Lung (tissue), 11 donors: ENCODE measurements at regions not wholly inside any gene's neighbourhood (a gene's known extent, or its start where the extent isn't known, plus 50 kb on each side); places are given as distances from the start of the nearest gene placed in this dataset.

ENCODE experiments used
- ATAC-seq: fragments of 200-7000 bp; cut with Tn5 transposase; one replicate; pipeline ENCODE4 v1.9.1; 2020; ENCODE audit warnings: moderate number of reproducible peaks; ENCODE audit not compliant: insufficient read depth, low FRiP score
- DNase-seq, 3 donors: peaks; one replicate each; pipeline ENCODE4 v3.0.0-alpha.2; 2013 to 2017
- H3K27ac ChIP-seq, 2 donors: one replicate each; pipeline ENCODE4 v1.5.1; 2013; ENCODE audit warnings: mild to moderate bottlenecking in 2 of 2, moderate library complexity in 2 of 2, control low read depth in 1 of 2, inconsistent platforms in 1 of 2, low read depth in 1 of 2, low read length in 1 of 2
- H3K27me3 ChIP-seq, 3 donors: one replicate each; pipeline ENCODE4 v1.5.1; 2013; ENCODE audit warnings: low read length in 2 of 3; ENCODE audit not compliant: control insufficient read depth in 3 of 3, insufficient read depth in 3 of 3
- H3K36me3 ChIP-seq, 4 donors: one replicate each; pipeline ENCODE4 v1.5.1; 2013; ENCODE audit warnings: low read length in 4 of 4, mild to moderate bottlenecking in 1 of 4, moderate library complexity in 1 of 4; ENCODE audit not compliant: control insufficient read depth in 4 of 4, insufficient read depth in 4 of 4
- H3K4me1 ChIP-seq, 5 donors: one replicate each; pipeline ENCODE4 v1.5.1; 2013; ENCODE audit warnings: low read length in 5 of 5, mild to moderate bottlenecking in 2 of 5, moderate library complexity in 1 of 5; ENCODE audit not compliant: control insufficient read depth in 5 of 5, insufficient read depth in 5 of 5
- H3K4me3 ChIP-seq: one replicate; pipeline ENCODE4 v1.5.1; 2013; ENCODE audit warnings: mild to moderate bottlenecking, control low read depth, moderate library complexity
- H3K9ac ChIP-seq, 2 donors: one replicate each; pipeline ENCODE4 v1.5.1; 2013; ENCODE audit warnings: low read length in 2 of 2, control low read depth in 1 of 2; ENCODE audit not compliant: insufficient read depth in 1 of 2
- H3K9me3 ChIP-seq, 4 donors: one replicate each; pipeline ENCODE4 v1.5.1; 2013; ENCODE audit warnings: low read length in 3 of 4, mild to moderate bottlenecking in 1 of 4, moderate library complexity in 1 of 4; ENCODE audit not compliant: control insufficient read depth in 4 of 4, insufficient read depth in 3 of 4
- WGBS, 2 donors: extraction: QIAGEN DNeasy Blood & Tissue Kit; methylation state at CpG; one replicate each; pipeline ENCODE4 v1.1.7; 2013; 5-methylcytosine and 5-hydroxymethylcytosine counted together
- TF ChIP-seq, protein P1 (sequence below): IDR thresholded peaks from 2 replicates; pipeline ENCODE4 v1.5.1; 2012; ENCODE audit warnings: mild to moderate bottlenecking; ENCODE audit errors: control extremely low read depth, extremely low read depth
- donor health status: control.
- donor health status: control.
- donor health status: Bipolar disorder and iron deficiency.
- donor health status: healthy.
- donor health status: DM: yes; HTN: yes; CAD: no.

DNA sequence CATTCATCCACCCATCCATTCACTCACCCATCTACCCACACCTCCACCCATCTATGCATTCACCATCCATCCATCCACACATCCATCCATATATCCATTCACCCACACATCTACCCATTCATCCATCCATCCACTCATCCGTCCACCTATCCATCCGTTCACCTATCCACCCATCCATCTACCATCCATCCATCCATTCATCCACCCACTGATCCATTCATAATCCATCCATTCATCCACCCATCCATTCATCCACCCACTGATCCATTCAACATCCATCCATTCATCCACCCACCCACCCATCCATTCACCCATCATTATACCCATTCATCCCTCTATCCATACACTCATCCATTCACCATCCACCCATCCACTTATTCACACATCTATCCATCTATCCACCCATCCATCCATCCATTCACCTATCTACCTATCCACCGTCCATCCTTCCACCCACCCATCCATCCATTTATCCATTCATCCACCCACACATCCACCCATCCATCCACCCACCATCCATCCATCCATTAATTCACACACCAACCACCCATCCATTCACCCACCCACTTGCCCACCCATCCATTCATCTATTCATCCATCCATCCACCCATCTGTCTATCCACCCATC is 336.5 kb upstream of the IRX4 start:
- TF ChIP-seq, protein P1, sequence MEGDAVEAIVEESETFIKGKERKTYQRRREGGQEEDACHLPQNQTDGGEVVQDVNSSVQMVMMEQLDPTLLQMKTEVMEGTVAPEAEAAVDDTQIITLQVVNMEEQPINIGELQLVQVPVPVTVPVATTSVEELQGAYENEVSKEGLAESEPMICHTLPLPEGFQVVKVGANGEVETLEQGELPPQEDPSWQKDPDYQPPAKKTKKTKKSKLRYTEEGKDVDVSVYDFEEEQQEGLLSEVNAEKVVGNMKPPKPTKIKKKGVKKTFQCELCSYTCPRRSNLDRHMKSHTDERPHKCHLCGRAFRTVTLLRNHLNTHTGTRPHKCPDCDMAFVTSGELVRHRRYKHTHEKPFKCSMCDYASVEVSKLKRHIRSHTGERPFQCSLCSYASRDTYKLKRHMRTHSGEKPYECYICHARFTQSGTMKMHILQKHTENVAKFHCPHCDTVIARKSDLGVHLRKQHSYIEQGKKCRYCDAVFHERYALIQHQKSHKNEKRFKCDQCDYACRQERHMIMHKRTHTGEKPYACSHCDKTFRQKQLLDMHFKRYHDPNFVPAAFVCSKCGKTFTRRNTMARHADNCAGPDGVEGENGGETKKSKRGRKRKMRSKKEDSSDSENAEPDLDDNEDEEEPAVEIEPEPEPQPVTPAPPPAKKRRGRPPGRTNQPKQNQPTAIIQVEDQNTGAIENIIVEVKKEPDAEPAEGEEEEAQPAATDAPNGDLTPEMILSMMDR = no peak
- Histone ChIP-seq H3K27me3 (peaks cover 0 to 6% (median 0%) of the 10 kb centered on the region in 3 donors), H3K9ac (no peak overlapping the region), H3K9me3 (peaks cover 0 to 6% (median 0%) of the 10 kb centered on the region in 4 donors), H3K27ac (no peak overlapping the region), H3K36me3 (no peaks in the 10 kb centered on the region), H3K4me3 (no peak overlapping the region), H3K4me1 (peaks cover 0 to 4% (median 0%) of the 10 kb centered on the region in 5 donors)
- 90 to 93% methylated on average over 3 of the region's 3 CpGs for WGBS, 2 donors
- no peak for ATAC-seq
- DNase-seq = no peak

DNA sequence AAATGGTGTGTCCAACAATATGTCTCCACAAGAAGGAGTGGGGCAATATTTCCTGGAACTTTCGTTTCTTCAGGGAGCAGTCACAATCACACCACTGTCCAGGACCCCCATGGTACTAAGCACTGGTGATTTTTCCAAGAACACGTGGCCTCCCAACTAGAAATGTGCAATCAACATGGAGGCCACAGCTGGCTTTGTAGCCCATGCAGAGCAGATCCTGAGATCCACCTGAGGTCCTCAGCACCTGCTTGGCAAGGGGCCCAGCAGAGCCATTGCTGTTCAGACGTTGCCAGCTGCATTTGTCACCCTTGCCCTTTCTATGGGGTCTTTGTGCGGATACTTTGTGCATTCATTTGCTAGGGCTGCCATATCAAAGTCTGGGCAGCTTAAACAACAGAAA is 334.5 kb upstream of the IRX4 start:
- no peak overlapping the region for H3K27ac ChIP-seq
- peaks cover 0 to 7% (median 0%) of the 10 kb centered on the region in 4 donors for H3K9me3 ChIP-seq
- peaks cover 0 to 6% (median 0%) of the 10 kb centered on the region in 3 donors for H3K27me3 ChIP-seq
- H3K4me1 ChIP-seq = peaks cover 0 to 4% (median 0%) of the 10 kb centered on the region in 5 donors
- H3K36me3 ChIP-seq = no peaks in the 10 kb centered on the region
- WGBS, 2 donors = 73 to 78% methylated on average over 4 of the region's 4 CpGs
- ATAC-seq = no peak
- H3K9ac ChIP-seq = no peak overlapping the region
- H3K4me3 ChIP-seq = no peak overlapping the region
- TF ChIP-seq, protein P1 = no peak
- no peak for DNase-seq

DNA sequence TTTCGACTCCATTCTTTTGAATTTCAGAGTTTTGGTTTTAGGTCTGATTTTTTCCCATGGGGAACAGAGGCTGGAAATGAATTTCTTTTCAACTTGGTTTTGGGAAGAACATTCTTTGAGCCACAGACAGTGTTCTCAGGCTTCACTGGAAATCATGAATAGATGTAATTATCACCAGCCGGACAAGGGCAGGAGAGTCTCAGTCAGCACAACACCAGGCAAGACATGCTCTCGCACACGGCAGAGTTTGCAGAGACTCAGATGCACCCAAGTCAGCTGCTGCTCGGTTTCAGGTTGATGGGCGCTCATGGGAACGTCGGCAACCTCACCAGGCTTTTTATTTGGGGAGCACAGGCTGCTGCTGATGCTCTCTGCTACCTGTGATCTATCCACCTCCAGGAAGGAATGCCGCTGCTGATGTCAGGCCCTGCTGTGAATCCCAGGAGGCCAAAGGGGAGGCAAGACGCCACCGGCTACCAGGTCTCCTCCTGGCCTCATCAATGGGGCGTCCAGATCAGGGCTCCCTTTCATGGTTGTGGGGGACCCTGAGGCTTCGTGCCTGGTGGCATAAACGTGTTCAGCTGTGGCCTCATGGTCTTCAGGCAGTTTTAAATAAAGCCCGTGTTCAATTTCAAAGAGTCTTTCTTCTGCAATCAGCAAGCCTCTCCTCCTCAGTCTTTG is 332.3 kb upstream of the IRX4 start:
- TF ChIP-seq, protein P1 = no peak
- WGBS, 2 donors = 76 to 81% methylated on average over 15 of the region's 15 CpGs
- peaks cover 0 to 3% (median 0%) of the 10 kb centered on the region in 4 donors for H3K9me3 ChIP-seq
- peaks cover 0 to 9% (median 2%) of the 10 kb centered on the region in 3 donors for H3K27me3 ChIP-seq
- H3K27ac ChIP-seq = no peak overlapping the region
- no peaks in the 10 kb centered on the region for H3K36me3 ChIP-seq
- H3K9ac ChIP-seq = no peak overlapping the region
- H3K4me3 ChIP-seq = no peak overlapping the region
- H3K4me1 ChIP-seq = peaks cover 0 to 4% (median 0%) of the 10 kb centered on the region in 5 donors
- DNase-seq (no peak), ATAC-seq (no peak)
